Hematopoietic multipotent progenitor cell (in vitro differentiated cells): ENCODE measurements at regions not wholly inside any gene's neighbourhood (a gene's known extent, or its start where the extent isn't known, plus 50 kb on each side); places are given as distances from the start of the nearest gene placed in this dataset.
A peak's percentile ranks its signal among the peaks of the same experiment; 100 is the strongest.

Experiments used
- DNase-seq, 3 donors: peaks; one replicate each; pipeline ENCODE4 v3.0.0-alpha.2; 2011 to 2015; ENCODE audit warnings: low read depth in 2 of 3, low spot score in 2 of 3

DNA sequence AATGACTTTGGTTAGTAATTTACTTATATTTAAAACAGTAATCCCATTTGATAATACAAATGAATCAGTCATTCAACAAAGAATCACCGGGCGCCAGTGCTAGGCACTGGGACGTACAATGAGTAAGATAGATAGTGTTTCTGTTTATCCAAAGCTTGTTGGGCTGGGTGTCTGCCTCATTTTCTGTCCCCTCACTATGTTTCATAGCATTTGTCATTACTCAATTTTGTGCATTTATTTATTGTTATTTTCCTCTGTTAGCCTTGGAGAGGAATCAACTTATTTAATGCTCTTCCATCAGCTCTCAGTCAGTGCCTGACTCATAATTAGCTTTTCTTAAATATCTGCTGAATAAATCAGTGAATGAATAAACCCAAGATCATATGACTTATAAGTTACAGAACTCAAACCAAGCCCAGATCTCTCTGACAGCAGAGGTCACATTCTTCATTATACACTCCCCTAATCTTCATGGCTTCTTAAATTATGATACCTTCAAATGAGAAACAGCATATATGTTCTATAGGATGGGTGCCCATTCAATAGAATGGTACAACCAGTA, 86.2 kb downstream of the TSPAN8 start:
- no peak for DNase-seq

DNA sequence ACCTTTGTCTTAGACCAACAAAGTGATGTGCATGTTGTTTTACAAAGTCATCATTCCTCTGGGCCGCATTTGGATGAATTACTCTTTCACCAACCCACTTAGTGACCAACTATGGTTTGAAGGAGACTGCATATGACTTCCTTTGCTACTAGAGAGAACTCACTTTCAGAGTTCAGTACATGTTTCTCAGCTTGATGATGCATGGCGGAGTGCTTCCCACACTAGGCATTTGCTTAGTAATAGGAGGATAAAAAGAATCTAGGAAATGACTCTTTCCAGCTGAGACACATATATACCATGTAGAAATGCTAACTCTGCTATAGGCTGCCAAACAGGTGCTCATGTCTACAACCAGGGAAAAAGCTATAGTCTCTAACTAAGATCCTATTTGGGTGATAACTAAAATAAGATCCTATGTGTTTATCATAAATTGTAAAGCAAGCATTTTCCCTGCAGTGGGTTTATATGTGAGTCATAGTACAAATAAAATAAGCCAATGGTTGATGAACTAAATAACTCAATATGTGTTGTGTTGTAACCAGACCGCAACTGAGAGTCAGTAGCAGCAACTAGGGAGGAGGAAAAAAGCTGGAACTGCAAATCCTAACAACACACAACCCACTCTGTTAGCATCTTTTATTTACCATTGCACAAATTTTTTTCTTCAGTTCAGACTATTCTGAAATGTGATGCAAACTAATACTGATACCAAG, 87.2 kb downstream of the TSPAN8 start:
- DNase-seq = no peak

DNA sequence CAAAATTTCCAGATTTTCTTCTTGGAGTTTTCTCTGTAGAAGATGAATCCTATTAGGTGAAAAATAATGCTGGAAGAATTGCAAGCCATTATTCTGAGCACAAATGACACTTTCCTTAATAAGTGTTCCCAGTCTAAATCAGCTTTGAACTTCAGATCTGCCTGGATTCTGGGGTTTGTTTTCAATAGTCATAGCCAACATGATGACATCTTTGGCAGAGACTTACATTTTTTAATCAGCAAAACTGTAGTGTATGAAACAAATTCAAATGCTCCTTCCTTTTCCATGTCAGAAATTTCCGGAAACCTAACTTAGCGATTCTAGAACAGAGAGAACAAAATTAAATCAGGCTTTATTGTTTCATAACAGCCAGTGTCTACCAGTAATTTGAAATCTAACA, 88.5 kb downstream of the TSPAN8 start:
- DNase-seq = no peak

DNA sequence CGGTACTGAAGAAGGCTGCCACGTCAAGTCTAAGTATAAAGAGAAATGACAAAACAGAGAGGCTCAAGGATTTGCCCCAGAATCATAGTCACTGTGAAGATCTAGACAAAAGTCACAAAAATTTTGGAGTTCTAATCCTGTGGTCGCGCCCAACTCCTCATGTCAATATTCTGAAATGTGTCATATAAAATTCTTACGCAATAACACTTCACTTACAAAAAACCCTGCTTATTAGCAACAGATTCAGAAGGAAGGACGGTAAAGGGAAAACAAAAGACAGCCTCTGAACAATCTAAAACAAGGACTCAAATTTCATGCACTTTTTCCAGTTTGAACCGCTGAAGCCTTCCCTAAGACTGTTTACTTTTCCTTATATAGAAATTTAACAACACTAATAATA, 94.7 kb downstream of the TSPAN8 start:
- DNase-seq = no peak

DNA sequence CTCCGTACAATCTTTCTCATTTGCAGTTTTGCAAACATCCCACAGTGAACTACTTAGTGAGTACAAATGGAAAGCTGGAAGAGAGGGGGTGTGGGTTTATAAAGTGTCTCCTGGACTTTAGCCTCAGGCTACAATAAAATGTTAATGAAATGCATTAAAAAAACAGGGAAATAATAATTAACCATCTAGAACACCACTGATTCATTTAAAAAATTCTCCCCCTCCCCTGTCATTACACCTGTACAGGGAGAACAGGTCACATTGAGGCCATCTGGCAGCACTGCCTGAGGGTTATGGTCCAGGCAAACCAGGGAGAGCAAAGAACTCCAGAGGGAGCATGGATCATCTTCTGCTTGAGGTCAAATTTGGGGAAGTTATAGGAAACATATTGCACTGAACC, 96.3 kb downstream of the TSPAN8 start:
- no peak for DNase-seq

DNA sequence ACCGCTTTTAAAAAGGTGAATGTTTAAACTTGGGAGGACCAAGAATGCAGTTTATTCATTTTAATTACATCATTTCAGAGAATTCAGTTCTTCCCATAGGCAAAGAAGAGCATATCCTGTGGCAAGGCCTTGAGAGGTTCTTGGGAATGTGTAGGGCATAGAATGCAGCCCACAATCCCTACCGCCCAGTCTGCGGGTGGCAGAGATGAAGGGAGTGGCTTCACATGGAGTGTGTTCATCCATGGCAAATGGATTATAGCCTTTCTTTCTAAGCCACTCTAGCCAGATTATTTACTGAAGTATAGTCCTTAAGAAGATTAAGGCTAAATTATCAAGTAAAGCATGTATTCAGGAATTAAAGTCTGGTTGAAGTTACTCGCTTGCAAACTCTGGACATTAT, 97.4 kb downstream of the TSPAN8 start:
- no peak for DNase-seq

DNA sequence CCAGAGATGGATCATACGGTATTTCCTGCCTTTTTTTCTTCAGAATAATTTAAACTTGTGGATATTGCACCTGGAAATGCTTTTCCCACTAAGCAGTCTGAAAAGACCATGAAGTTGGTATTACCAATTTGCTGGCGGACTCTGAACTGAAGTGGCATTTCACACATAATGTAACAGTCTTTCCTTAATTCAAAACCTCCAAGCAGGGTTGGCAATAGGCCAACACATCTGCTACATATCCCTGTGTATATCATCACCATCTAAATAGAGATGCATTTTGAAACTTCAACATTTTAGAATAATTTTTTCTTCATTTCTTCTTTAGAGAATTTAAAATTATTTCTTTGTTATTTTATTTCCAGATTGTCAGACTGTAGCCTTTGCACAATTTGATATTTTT, 100.5 kb downstream of the TSPAN8 start:
- DNase-seq = no peak

DNA sequence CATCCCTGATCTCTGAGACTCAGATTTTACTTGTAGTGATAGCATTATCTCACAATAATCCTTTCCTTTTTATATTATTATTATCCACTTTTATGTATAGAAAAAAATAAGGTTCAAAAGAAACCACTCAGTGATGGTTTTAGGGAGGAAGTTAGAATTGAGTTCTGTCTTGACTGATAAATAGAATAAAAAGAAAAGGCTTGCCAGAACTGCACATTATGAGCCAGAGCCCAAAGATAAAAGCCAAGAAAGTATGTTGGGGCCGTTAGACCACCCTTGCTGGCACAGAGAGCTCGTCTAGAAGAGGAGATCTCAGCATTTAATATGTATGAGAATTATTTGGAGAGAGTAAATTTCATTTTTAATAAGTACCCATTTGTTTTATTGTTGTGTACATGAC, 103.2 kb downstream of the TSPAN8 start:
- DNase-seq = no peak

DNA sequence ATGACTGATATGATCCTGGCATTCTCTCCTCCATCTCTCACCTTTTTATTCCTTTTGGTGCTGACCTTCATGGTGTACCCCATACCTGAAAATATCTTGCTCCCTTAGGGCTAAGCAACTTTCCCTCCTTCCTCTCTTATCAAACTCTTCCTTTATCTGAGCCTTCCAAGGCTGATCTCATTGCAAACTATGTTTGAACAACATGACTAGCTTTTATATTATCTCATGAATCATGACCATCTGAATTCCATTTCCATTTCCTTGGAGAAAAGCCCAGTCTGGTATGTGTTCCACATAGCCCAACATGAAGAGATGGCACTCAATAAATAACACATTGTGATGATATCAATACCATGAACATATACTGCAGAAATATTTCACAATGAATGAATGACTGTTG, 111.6 kb downstream of the TSPAN8 start:
- DNase-seq = no peak

DNA sequence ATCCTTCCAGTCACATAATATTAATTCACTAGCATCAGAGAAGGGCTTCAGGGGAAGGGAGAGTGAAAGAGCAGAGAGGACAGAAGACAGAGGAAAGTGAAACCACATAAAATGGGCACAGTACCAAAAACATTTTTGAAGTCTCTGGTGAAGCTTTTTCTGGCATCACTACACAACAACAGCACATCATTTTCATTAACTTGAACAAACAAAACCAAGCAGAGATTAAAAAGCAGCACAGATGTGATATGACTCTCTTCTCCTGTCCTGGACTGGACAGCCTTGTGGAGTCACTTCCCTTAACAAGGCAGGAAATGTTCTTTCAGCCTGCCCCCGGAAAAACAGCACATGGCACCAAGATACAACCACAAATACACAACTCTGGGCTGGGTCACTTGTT, 112.0 kb downstream of the TSPAN8 start:
- DNase-seq = peak in 1 of 3 donors; percentile 15

DNA sequence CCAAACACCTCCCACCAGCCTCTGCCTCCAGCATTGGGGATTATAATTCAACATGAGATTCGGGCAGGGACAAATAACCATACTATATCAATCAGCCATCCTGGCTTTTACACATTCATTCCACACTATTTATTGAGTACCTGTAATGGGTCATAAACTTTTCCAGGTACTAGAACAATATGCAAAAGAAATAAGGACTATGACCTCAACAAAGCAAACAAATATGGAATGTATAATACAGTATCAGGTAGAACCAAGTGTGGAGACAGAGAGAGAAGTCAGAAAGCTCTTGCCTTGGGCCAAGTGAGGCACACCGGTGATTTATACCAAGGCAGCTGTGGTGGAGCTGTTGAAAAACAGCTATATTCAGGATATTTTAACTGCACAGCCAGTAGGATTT, 116.3 kb downstream of the TSPAN8 start:
- DNase-seq = no peak

DNA sequence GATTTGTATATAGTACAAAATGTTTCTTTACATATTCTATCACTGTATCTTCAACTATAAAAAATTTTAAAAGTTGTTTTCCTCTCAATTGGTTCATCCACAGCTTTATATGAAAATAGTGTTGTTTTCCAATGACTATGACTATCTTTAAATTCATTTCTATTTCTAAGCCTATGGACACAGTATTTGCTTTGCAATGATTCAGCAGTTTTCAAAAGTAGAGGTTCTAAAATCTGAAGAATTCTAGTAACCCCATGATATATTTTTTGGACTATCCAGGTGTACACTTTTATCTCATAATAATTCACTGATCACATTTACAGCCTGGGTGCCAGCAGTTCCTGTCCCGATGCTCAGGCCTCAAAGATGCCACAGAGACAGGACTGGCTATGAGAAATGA, 118.4 kb upstream of the PTPRR start:
- no peak for DNase-seq

DNA sequence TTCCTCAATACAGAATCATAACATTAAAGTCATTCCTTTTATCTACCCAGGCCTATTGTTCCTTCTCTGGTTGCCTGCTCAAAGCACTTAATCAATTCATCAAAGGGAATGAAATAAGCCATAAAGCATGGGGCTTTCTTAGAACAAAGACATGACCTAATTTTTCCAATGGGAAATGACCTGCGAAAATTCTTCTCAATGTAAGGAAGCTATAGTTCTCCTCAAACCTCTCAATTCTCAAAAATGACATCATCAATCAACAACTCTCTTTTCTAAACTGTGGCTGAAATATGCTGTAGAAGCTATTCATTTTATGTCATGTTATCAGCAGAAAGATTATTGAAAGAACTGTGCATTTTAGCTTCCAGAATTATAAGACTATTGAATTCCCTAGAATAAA, 116.0 kb upstream of the PTPRR start:
- DNase-seq = no peak

DNA sequence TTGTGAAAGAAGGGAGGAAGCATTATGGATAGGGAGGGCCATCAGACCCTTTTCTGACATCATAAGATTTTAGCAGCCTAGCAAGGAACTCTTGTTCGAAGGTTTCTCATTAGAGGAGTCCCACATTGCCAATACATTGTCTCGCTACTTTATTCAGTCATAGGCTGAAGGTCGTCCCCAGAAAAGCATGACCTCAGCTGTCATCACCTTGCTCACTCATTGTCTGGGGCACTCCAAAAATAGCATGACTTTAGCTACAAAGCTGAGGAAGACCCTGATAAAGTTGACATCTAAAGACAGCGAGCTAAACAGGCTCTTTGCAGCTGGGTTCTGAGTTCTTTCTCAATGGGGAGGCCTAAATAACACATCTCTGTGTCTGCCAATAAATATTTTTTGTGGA, 112.4 kb upstream of the PTPRR start:
- DNase-seq = no peak

DNA sequence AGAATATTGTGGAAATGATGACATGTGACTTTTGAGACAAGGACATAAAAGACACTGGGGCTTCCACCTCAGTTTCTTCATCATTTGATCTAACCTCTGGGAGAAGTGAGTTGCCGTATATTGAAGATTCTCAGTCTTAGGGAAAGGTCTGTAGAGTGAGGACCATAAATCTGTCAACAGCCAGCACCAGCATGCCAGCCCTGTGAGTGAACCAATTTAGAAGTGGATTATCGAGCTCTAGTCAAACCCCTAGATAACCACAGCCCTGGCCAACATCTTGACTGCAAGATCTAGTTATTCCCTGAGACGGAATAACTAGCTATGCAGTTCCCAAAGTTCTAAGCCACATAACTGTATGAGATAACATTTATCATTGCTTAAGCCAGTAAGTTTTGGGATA, 108.8 kb upstream of the PTPRR start:
- no peak for DNase-seq

DNA sequence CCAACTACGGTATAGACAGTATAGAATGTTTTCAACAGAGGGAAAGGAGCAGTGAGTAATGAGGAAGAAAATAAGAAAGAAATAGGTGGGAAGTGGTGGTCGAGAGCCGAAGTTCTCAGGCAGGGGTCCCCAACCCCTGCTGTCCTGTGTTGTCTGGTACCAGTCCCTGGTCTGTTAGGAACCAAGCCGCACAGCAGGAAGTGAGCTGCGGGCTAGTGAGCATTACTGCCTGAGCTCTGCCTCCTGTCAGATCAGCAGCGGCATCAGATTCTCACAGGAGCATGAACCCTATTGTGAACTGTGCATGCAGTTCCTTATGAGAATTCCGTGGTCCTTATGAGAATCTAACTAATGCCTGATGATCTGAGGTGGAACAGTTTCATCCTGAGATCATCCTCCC, 107.3 kb upstream of the PTPRR start:
- DNase-seq = no peak

DNA sequence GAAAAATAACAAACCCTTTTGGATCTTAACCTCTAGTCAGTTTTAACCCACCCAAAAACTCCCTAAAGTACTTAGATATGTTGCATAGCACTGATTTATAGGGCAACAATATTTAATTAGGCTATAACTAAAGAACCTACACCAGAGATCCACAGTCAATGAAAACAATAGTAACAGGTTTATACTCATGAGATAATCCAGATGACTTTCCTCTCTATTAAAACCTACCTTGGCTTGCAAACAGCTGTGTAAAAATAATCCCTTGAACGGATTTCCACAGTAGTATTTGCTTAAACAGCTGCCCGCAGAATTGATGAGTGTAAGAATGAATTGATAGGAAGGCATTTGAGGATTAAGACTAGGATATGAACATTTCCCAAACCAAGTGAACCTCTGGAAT, 104.3 kb upstream of the PTPRR start:
- DNase-seq = no peak

DNA sequence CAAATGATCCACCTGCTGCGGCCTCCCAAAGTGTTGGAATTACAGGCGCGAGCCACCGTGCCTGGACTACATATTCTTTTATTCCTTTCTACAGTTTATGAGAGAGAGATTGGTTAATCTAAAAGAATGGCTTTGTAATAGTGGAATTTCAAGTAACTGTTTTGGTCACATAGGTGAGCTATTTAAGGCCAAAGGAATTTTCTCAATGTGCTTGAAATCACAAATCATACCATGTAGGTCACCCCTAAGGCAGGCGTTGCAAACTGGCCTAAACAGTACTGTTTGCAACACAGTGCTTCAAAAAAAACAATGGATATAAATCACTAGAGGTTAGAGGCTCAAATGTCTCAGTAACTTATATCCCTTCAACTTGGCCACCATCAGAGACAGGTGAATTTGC, 103.7 kb upstream of the PTPRR start:
- DNase-seq = no peak

DNA sequence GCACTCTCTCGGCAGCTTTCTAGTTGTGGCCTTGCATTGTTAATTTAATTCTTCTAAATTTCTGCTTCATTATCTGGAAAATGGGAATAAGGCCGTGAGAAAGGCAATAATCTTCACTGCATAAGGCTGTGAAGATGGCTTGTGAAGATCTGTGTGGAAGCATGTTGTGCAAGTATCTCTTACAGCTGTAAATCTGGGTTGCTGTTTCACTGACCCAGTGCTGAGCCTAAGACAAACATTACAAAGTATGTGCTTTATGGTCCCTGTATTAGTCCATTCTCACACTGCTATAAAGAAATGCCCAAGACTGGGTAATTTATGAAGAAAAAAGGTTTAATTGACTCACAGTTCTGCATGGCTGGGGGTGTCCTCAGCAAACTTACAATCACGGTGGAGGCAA, 101.0 kb upstream of the PTPRR start:
- no peak for DNase-seq

DNA sequence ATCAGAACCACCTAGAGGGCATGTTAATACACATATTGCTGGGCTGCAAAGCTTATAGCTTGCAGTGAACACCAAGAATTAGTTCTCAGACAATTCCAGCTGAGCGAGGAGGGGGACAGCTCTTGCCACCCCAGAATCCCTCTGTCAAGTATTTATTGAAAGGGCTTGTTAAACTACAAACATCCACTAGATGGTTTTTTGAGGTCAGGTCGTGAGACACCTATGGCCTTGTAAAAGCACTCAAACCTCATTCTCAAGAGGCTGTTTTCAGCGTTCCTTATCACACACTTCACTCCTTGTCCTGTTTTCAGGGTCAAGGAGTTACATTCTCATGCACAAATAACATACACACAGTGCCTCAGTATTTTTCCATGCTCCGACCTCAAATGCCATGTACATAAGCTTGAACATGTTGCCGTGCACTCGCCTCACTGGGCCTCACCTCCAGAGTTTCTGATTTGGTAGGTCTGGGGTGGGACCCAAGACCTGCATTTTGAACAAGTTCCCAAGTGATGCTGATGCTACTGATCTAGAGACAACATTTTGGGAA, 98.8 kb upstream of the PTPRR start:
- DNase-seq = no peak

DNA sequence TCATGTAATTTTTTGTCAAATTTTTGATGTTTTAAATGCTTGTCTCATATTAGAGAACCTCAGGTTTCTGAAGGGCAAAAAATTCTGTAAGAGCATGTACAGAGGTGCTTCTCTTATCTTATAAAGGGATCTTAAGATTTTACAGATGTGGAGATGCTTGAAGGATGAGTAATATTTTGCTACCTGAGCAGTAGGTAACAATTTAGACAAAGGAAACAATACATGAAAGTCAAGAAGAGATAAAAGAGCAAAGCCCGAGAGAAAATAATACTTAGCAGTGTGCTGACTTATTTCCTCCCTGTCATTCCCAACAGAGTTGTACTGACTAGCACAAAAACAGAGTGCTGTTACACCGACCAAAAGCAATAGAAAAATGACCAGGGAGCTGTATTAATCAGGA, 98.1 kb upstream of the PTPRR start:
- DNase-seq = no peak

DNA sequence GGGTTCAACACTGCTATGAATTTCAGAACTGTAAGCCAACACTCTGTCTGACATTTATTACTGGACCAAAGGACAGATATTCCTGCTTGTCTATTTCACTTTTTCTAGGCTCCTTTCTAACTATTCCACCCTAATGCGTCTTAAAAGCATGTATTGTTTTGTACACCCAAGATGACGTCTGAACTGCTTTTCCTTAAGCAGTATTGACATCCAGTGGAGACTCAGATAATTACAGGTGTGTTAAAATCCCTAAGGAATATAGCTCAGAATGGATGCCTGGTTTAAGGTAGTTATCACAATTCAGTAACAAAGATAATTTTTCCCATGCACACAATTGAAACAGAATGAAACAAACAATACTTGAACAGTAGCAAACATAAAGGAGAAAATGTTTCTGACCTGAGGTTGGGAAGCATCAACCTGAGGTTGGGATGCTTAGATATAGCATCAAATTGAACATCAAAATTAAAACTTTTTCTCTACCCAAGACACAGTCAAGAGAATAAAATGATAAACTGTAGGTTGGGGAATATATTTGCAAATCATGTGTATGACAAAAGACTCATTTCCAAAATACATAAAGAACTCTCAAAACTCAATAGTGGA, 93.7 kb upstream of the PTPRR start:
- DNase-seq = no peak
